Loucy (cell line): ENCODE measurements at regions not wholly inside any gene's neighbourhood (a gene's known extent, or its start where the extent isn't known, plus 50 kb on each side); places are given as distances from the start of the nearest gene placed in this dataset.
A peak's percentile ranks its signal among the peaks of the same experiment; 100 is the strongest.
"Not testable (repeated sequence)": the region's sequence is repeated elsewhere in the genome, so short reads cannot be mapped to it uniquely, and the experiment has no call there.

ENCODE experiments used
- H2AFZ ChIP-seq: fragments of 200-600 bp; sonication (generic); 2 replicates; pipeline ENCODE4 v1.6.0; 2016; ENCODE audit warnings: antibody characterized with exemption, mild to moderate bottlenecking, low read length, moderate library complexity
- H3F3A ChIP-seq: fragments of 200-600 bp; 2 replicates; pipeline ENCODE4 v1.6.0; 2016; ENCODE audit warnings: antibody characterized with exemption, low read depth, mild to moderate bottlenecking
- H3K27me3 ChIP-seq: fragments of 200-600 bp; sonication (generic); 2 replicates; pipeline ENCODE4 v1.6.1; 2014; ENCODE audit warnings: low read length, mild to moderate bottlenecking; ENCODE audit not compliant: insufficient read depth, poor library complexity, severe bottlenecking
- H3K36me3 ChIP-seq: fragments of 200-600 bp; sonication (generic); 2 replicates; pipeline ENCODE4 v1.6.1; 2016; ENCODE audit warnings: low read length; ENCODE audit not compliant: insufficient read depth
- H3K4me1 ChIP-seq: fragments of 200-600 bp; sonication (generic); 2 replicates; pipeline ENCODE4 v1.5.1; 2014; ENCODE audit warnings: low read length, mild to moderate bottlenecking; ENCODE audit not compliant: insufficient read depth, poor library complexity, severe bottlenecking
- H3K4me2 ChIP-seq: fragments of 200-600 bp; sonication (generic); 2 replicates; pipeline ENCODE4 v1.6.0; 2014; ENCODE audit warnings: antibody characterized with exemption, low read length, low read depth, mild to moderate bottlenecking; ENCODE audit not compliant: poor library complexity, severe bottlenecking
- H3K4me3 ChIP-seq: fragments of 200-600 bp; sonication (generic); 2 replicates; pipeline ENCODE4 v1.5.1; 2014; ENCODE audit warnings: low read length, mild to moderate bottlenecking, mixed read lengths; ENCODE audit not compliant: poor library complexity, severe bottlenecking
- H3K79me2 ChIP-seq: fragments of 200-600 bp; sonication (generic); 2 replicates; pipeline ENCODE4 v1.6.1; 2014; ENCODE audit warnings: low read length; ENCODE audit not compliant: insufficient read depth
- H3K9ac ChIP-seq: fragments of 200-600 bp; sonication (generic); 2 replicates; pipeline ENCODE4 v1.6.0; 2014; ENCODE audit warnings: mild to moderate bottlenecking, low read depth, low read length, moderate library complexity; ENCODE audit not compliant: poor library complexity, severe bottlenecking
- H3K9me2 ChIP-seq: fragments of 200-600 bp; sonication (generic); replicated peaks from 2 replicates; pipeline ENCODE4 v1.6.1; 2016; ENCODE audit warnings: low read depth, low read length, mixed read lengths
- H3K9me3 ChIP-seq: fragments of 200-600 bp; sonication (generic); 2 replicates; pipeline ENCODE4 v1.6.1; 2014; ENCODE audit warnings: mild to moderate bottlenecking, antibody characterized with exemption, low read length, low read depth; ENCODE audit not compliant: insufficient read depth
- H4K20me1 ChIP-seq: fragments of 200-600 bp; sonication (generic); 2 replicates; pipeline ENCODE4 v1.6.0; 2014; ENCODE audit warnings: antibody characterized with exemption, low read length, mild to moderate bottlenecking; ENCODE audit not compliant: insufficient read depth, poor library complexity, severe bottlenecking
- CTCF ChIP-seq: fragments of 200-600 bp; sonication (generic); conservative IDR thresholded peaks from 2 replicates; pipeline ENCODE4 v1.5.1; 2014; ENCODE audit warnings: mild to moderate bottlenecking, antibody characterized with exemption, low read length
- EZH2phosphoT487 ChIP-seq: fragments of 200-600 bp; IDR thresholded peaks from 2 replicates; pipeline ENCODE4 v1.6.1; 2018; ENCODE audit warnings: antibody characterized with exemption, mild to moderate bottlenecking, moderate library complexity, borderline replicate concordance

GRCh38 chr10:64419461-64419860, 898.3 kb downstream of the REEP3 start:
- no peaks in the 10 kb centered on the region for H3K79me2 ChIP-seq
- no peaks in the 10 kb centered on the region for H3K27me3 ChIP-seq
- H3K4me3 ChIP-seq: no peak overlapping the region
- H3K36me3 ChIP-seq: no peaks in the 10 kb centered on the region
- no peak overlapping the region for H3K9ac ChIP-seq
- no peaks in the 10 kb centered on the region for H3F3A ChIP-seq
- no peaks in the 10 kb centered on the region for H4K20me1 ChIP-seq
- H3K4me1 ChIP-seq: no peaks in the 10 kb centered on the region
- no peaks in the 10 kb centered on the region for H3K9me2 ChIP-seq
- TF ChIP-seq EZH2phosphoT487 (no peak), CTCF (no peak)
- H2AFZ ChIP-seq: no peak overlapping the region
- no peaks in the 10 kb centered on the region for H3K9me3 ChIP-seq
- H3K4me2 ChIP-seq: no peak overlapping the region

GRCh38 chr10:64426745-64427144, 905.5 kb downstream of the REEP3 start:
- H3K79me2 ChIP-seq: no peaks in the 10 kb centered on the region
- H3K4me3 ChIP-seq: no peak overlapping the region
- no peaks in the 10 kb centered on the region for H3F3A ChIP-seq
- no peak overlapping the region for H3K4me2 ChIP-seq
- no peaks in the 10 kb centered on the region for H3K4me1 ChIP-seq
- H3K27me3 ChIP-seq: no peaks in the 10 kb centered on the region
- no peaks in the 10 kb centered on the region for H4K20me1 ChIP-seq
- H2AFZ ChIP-seq: no peak overlapping the region
- TF ChIP-seq EZH2phosphoT487 (no peak), CTCF (no peak)
- no peak overlapping the region for H3K9ac ChIP-seq
- no peaks in the 10 kb centered on the region for H3K36me3 ChIP-seq
- no peaks in the 10 kb centered on the region for H3K9me3 ChIP-seq
- H3K9me2 ChIP-seq: no peaks in the 10 kb centered on the region

GRCh38 chr10:64430690-64431323, 909.6 kb downstream of the REEP3 start:
- Histone ChIP-seq H4K20me1 (no peaks in the 10 kb centered on the region), H3K79me2 (no peaks in the 10 kb centered on the region), H3K36me3 (no peaks in the 10 kb centered on the region), H2AFZ (no peak overlapping the region), H3K4me2 (no peak overlapping the region), H3F3A (no peaks in the 10 kb centered on the region), H3K9ac (no peak overlapping the region), H3K9me2 (no peaks in the 10 kb centered on the region), H3K4me3 (no peak overlapping the region), H3K9me3 (no peaks in the 10 kb centered on the region), H3K4me1 (no peaks in the 10 kb centered on the region), H3K27me3 (no peaks in the 10 kb centered on the region)
- peak; percentile 34; the same call in 1 of the 2 replicates for TF ChIP-seq CTCF
- TF ChIP-seq EZH2phosphoT487: no peak

GRCh38 chr10:64441872-64442271, 920.7 kb downstream of the REEP3 start:
- H3K9me2 ChIP-seq, H3K9me3 ChIP-seq, H3K4me1 ChIP-seq, H3K4me3 ChIP-seq, H4K20me1 ChIP-seq, H3K79me2 ChIP-seq, H2AFZ ChIP-seq, H3K4me2 ChIP-seq, H3K36me3 ChIP-seq, H3K27me3 ChIP-seq, H3F3A ChIP-seq, H3K9ac ChIP-seq: not testable (repeated sequence)
